ENCODE measurements at regions not wholly inside any gene's neighbourhood (a gene's known extent, or its start where the extent isn't known, plus 50 kb on each side); places are given as distances from the start of the nearest gene placed in this dataset.

GRCh38 chr15:38685686-38686339 lies 121.2 kb upstream of the RASGRP1 start:
- TF ChIP-seq CTCF (IDR thresholded peaks at IDR 0.05) (no peak), POLR2A (IDR thresholded peaks at IDR 0.05) (no peak)

Measured in esophagus squamous epithelium (tissue), 4 donors.